ENCODE measurements at regions not wholly inside any gene's neighbourhood (a gene's known extent, or its start where the extent isn't known, plus 50 kb on each side); places are given as distances from the start of the nearest gene placed in this dataset.

- TF ChIP-seq TAF1 (IDR thresholded peaks at IDR 0.05; ENCODE audit: low read depth), result no peak
- TF ChIP-seq EP300 (IDR thresholded peaks at IDR 0.05; ENCODE audit: borderline replicate concordance), result no peak
- TF ChIP-seq CEBPB (IDR thresholded peaks at IDR 0.05), result no peak
- no peak for TF ChIP-seq MAX (IDR thresholded peaks at IDR 0.05)
- no peak for TF ChIP-seq TCF12 (IDR thresholded peaks at IDR 0.05; ENCODE audit: low read depth)
- TF ChIP-seq YY1 (IDR thresholded peaks at IDR 0.05; ENCODE audit: low read depth), result no peak
- TF ChIP-seq EGR1 (IDR thresholded peaks at IDR 0.05), result no peak
- no peak for TF ChIP-seq ZBTB7A (IDR thresholded peaks at IDR 0.05; ENCODE audit: low read depth)
- no peak for TF ChIP-seq NFIC (IDR thresholded peaks at IDR 0.05)
- TF ChIP-seq RAD21 (IDR thresholded peaks at IDR 0.05; ENCODE audit: low read depth), result no peak
- no peak for TF ChIP-seq TEAD4 (IDR thresholded peaks at IDR 0.05)
- TF ChIP-seq REST (IDR thresholded peaks at IDR 0.05; ENCODE audit: low read depth), result no peak
- TF ChIP-seq FOXM1 (IDR thresholded peaks at IDR 0.05; ENCODE audit: borderline replicate concordance, low read depth), result no peak
- no peak for TF ChIP-seq USF1 (IDR thresholded peaks at IDR 0.05)
These were observed 423.8 kb upstream of the EPHA5 start for GRCh38 chr4:66094070-66094469.
